H9 (cell line): ENCODE measurements at regions not wholly inside any gene's neighbourhood (a gene's known extent, or its start where the extent isn't known, plus 50 kb on each side); places are given as distances from the start of the nearest gene placed in this dataset.

Source experiments
- DNase-seq: peaks from one replicate; pipeline ENCODE4 v3.0.0-alpha.2; 2017
- H2AFZ ChIP-seq: one replicate; pipeline ENCODE4 v1.6.1; 2013; ENCODE audit warnings: mild to moderate bottlenecking, low read length, control low read depth, moderate library complexity
- H2AK5ac ChIP-seq: 2 replicates; pipeline ENCODE4 v1.6.1; 2013; ENCODE audit warnings: low read length, control low read depth, mixed read lengths; ENCODE audit not compliant: insufficient read length
- H2BK120ac ChIP-seq: one replicate; pipeline ENCODE4 v1.6.1; 2013; ENCODE audit warnings: low read depth, mild to moderate bottlenecking, low read length, control low read depth, inconsistent platforms; ENCODE audit not compliant: poor library complexity, severe bottlenecking
- H2BK12ac ChIP-seq: 2 replicates; pipeline ENCODE4 v1.6.1; 2013; ENCODE audit warnings: low read length, control low read depth, mixed read lengths, low read depth; ENCODE audit not compliant: insufficient read length
- H2BK15ac ChIP-seq: 2 replicates; pipeline ENCODE4 v1.6.1; 2013; ENCODE audit warnings: low read depth, low read length, control low read depth
- H2BK20ac ChIP-seq: one replicate; pipeline ENCODE4 v1.6.1; 2013; ENCODE audit warnings: low read depth, mild to moderate bottlenecking, low read length, control low read depth, inconsistent platforms; ENCODE audit not compliant: poor library complexity, severe bottlenecking
- H2BK5ac ChIP-seq: 2 replicates; pipeline ENCODE4 v1.6.1; 2013; ENCODE audit warnings: low read length, control low read depth, mixed read lengths; ENCODE audit not compliant: insufficient read length
- H3K14ac ChIP-seq: 2 replicates; pipeline ENCODE4 v1.6.1; 2013; ENCODE audit warnings: low read length, control low read depth; ENCODE audit not compliant: insufficient read depth
- H3K18ac ChIP-seq: 2 replicates; pipeline ENCODE4 v1.6.1; 2013; ENCODE audit warnings: low read depth, mild to moderate bottlenecking, mixed read lengths, low read length, control low read depth; ENCODE audit not compliant: insufficient read length
- H3K23ac ChIP-seq: 2 replicates; pipeline ENCODE4 v1.6.1; 2013; ENCODE audit warnings: low read length, control low read depth, mixed read lengths, low read depth; ENCODE audit not compliant: insufficient read length
- H3K23me2 ChIP-seq: 2 replicates; pipeline ENCODE4 v1.6.1; 2013; ENCODE audit warnings: low read depth, mild to moderate bottlenecking, mixed read lengths, low read length, control low read depth; ENCODE audit not compliant: insufficient read length, poor library complexity, severe bottlenecking
- H3K27ac ChIP-seq: 2 replicates; pipeline ENCODE4 v1.5.1; 2013; ENCODE audit warnings: low read length, control low read depth, mixed read lengths, low read depth; ENCODE audit not compliant: insufficient read length
- H3K27me3 ChIP-seq: 2 replicates; pipeline ENCODE4 v1.6.1; 2013; ENCODE audit warnings: low read length, control low read depth, inconsistent platforms; ENCODE audit not compliant: insufficient read depth
- H3K4ac ChIP-seq: 2 replicates; pipeline ENCODE4 v1.6.1; 2013; ENCODE audit warnings: low read depth, mild to moderate bottlenecking, control low read depth, inconsistent platforms, low read length, moderate library complexity
- H3K4me1 ChIP-seq: 2 replicates; pipeline ENCODE4 v1.6.1; 2013; ENCODE audit warnings: low read length, control low read depth, inconsistent platforms; ENCODE audit not compliant: insufficient read depth
- H3K4me2 ChIP-seq: 2 replicates; pipeline ENCODE4 v1.6.1; 2013; ENCODE audit warnings: low read length, control low read depth, mixed read lengths; ENCODE audit not compliant: insufficient read length, insufficient read depth
- H3K56ac ChIP-seq: 2 replicates; pipeline ENCODE4 v1.6.1; 2013; ENCODE audit warnings: low read depth, mild to moderate bottlenecking, mixed read lengths, low read length, control low read depth; ENCODE audit not compliant: insufficient read length
- H3K79me1 ChIP-seq: 2 replicates; pipeline ENCODE4 v1.6.1; 2013; ENCODE audit warnings: low read depth, mild to moderate bottlenecking, moderate library complexity, low read length, control low read depth, inconsistent platforms; ENCODE audit not compliant: insufficient read depth, poor library complexity, severe bottlenecking
- H3K79me2 ChIP-seq: 2 replicates; pipeline ENCODE4 v1.6.1; 2013; ENCODE audit warnings: low read length, control low read depth, inconsistent platforms; ENCODE audit not compliant: insufficient read depth
- H3K9ac ChIP-seq: 2 replicates; pipeline ENCODE4 v1.6.1; 2013; ENCODE audit warnings: low read length, control low read depth, mixed read lengths; ENCODE audit not compliant: insufficient read length; ENCODE audit errors: extremely low read depth
- H3K9me3 ChIP-seq: one replicate; pipeline ENCODE4 v1.6.1; 2013; ENCODE audit warnings: low read depth, low read length, inconsistent platforms; ENCODE audit not compliant: control insufficient read depth
- H3T11ph ChIP-seq: one replicate; pipeline ENCODE4 v1.6.1; 2013; ENCODE audit warnings: mild to moderate bottlenecking, low read length, control low read depth, inconsistent platforms
- H4K20me1 ChIP-seq: one replicate; pipeline ENCODE4 v1.6.1; 2013; ENCODE audit not compliant: control insufficient read depth, insufficient read length, insufficient read depth
- H4K5ac ChIP-seq: 2 replicates; pipeline ENCODE4 v1.6.1; 2013; ENCODE audit warnings: low read depth, mild to moderate bottlenecking, mixed read lengths, low read length, control low read depth; ENCODE audit not compliant: insufficient read length
- H4K8ac ChIP-seq: replicated peaks from 2 replicates; pipeline ENCODE4 v1.6.1; 2013; ENCODE audit warnings: low read length, control low read depth, mixed read lengths, low read depth; ENCODE audit not compliant: insufficient read length
- H4K91ac ChIP-seq: 2 replicates; pipeline ENCODE4 v1.6.1; 2013; ENCODE audit warnings: low read depth, mild to moderate bottlenecking, moderate library complexity, mixed read lengths, low read length, control low read depth; ENCODE audit not compliant: insufficient read length
- H3K27ac Mint-ChIP-seq, 3 experiments: 2 replicates in 2 of 3; 3 replicates in 1 of 3; pipeline ENCODE4 v1.8.0; 2020 to 2021; ENCODE audit warnings: mixed read lengths in 3 of 3, mild to moderate bottlenecking in 1 of 3, moderate library complexity in 1 of 3
- H3K27me3 Mint-ChIP-seq: 2 replicates; pipeline ENCODE4 v1.8.0; 2021; ENCODE audit warnings: low read depth, mild to moderate bottlenecking, moderate library complexity, mixed read lengths
- H3K36me3 Mint-ChIP-seq, 3 experiments: 2 replicates in 2 of 3; 3 replicates in 1 of 3; pipeline ENCODE4 v1.8.0; 2020 to 2021; ENCODE audit warnings: low read depth in 3 of 3, mixed read lengths in 3 of 3; ENCODE audit not compliant: insufficient read depth in 1 of 3
- H3K4me1 Mint-ChIP-seq, 2 experiments: 2 replicates each; pipeline ENCODE4 v1.8.0; 2020; ENCODE audit warnings: mixed read lengths in 2 of 2
- H3K4me3 Mint-ChIP-seq, 2 experiments: 2 replicates in 1 of 2; 3 replicates in 1 of 2; pipeline ENCODE4 v1.8.0; 2020 to 2021; ENCODE audit warnings: mild to moderate bottlenecking in 2 of 2, mixed read lengths in 2 of 2, moderate library complexity in 1 of 2
- H3K9me3 Mint-ChIP-seq, 2 experiments: 2 replicates in 1 of 2; 3 replicates in 1 of 2; pipeline ENCODE4 v1.8.0; 2020; ENCODE audit warnings: mild to moderate bottlenecking in 2 of 2, mixed read lengths in 2 of 2, moderate library complexity in 1 of 2
- TF ChIP-seq, protein P1 (sequence below): fragments of 200-600 bp; sonication (generic); conservative IDR thresholded peaks from 3 replicates; pipeline ENCODE4 v1.8.0; 2021; ENCODE audit warnings: antibody characterized with exemption, mild to moderate bottlenecking

DNA sequence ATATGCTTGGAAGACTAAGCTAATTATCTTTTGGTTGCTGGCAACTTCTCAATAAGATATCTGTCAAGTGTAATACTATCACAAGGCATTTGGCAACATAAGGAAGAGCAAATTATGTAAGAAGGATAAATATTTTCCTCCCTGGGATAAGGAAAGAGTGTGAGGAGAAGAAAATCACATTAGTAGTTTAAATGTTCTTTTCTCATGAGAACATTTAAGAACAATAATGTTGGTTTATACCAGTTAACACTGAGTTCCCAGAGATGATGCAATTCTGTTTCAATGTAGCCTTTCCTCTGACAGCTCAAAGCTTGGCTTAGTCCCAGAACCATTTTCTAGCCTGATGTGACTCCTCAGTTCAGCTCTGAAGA lies 66.1 kb upstream of the NPHP3 start:
- Histone ChIP-seq H4K8ac (no peak overlapping the region), H2BK12ac (no peak overlapping the region), H3K79me1 (no peaks in the 10 kb centered on the region), H3K4me1 (peaks cover 3% of the 10 kb centered on the region; the same call in 1 of the 2 replicates), H3K56ac (no peak overlapping the region), H3K9ac (no peak overlapping the region), H3K14ac (no peak overlapping the region), H2BK15ac (no peak overlapping the region), H3K27me3 (no peaks in the 10 kb centered on the region), H2BK120ac (no peak overlapping the region), H2AFZ (no peak overlapping the region), H3K9me3 (no peaks in the 10 kb centered on the region), H3K27ac (no peak overlapping the region), H3K18ac (no peak overlapping the region), H3K79me2 (no peaks in the 10 kb centered on the region), H3T11ph (no peak overlapping the region), H4K5ac (no peak overlapping the region), H2BK20ac (no peak overlapping the region), H2AK5ac (no peak overlapping the region), H3K4me2 (no peak overlapping the region), H3K4ac (no peak overlapping the region), H3K23ac (no peak overlapping the region), H3K23me2 (no peaks in the 10 kb centered on the region), H4K20me1 (no peaks in the 10 kb centered on the region), H4K91ac (no peak overlapping the region), H2BK5ac (no peak overlapping the region)
- H3K36me3 Mint-ChIP-seq, result no peaks in the 10 kb centered on the region
- H3K4me3 Mint-ChIP-seq, result no peak overlapping the region
- H3K9me3 Mint-ChIP-seq, result no peaks in the 10 kb centered on the region
- peaks cover 5% of the 10 kb centered on the region in 2 experiments for H3K4me1 Mint-ChIP-seq
- H3K27me3 Mint-ChIP-seq, result peaks cover 2% of the 10 kb centered on the region; the same call in 1 of the 2 replicates
- no peak for DNase-seq
- H3K27ac Mint-ChIP-seq, result no peak overlapping the region
- TF ChIP-seq, protein P1, sequence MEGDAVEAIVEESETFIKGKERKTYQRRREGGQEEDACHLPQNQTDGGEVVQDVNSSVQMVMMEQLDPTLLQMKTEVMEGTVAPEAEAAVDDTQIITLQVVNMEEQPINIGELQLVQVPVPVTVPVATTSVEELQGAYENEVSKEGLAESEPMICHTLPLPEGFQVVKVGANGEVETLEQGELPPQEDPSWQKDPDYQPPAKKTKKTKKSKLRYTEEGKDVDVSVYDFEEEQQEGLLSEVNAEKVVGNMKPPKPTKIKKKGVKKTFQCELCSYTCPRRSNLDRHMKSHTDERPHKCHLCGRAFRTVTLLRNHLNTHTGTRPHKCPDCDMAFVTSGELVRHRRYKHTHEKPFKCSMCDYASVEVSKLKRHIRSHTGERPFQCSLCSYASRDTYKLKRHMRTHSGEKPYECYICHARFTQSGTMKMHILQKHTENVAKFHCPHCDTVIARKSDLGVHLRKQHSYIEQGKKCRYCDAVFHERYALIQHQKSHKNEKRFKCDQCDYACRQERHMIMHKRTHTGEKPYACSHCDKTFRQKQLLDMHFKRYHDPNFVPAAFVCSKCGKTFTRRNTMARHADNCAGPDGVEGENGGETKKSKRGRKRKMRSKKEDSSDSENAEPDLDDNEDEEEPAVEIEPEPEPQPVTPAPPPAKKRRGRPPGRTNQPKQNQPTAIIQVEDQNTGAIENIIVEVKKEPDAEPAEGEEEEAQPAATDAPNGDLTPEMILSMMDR, result no peak
